ENCODE measurements at regions not wholly inside any gene's neighbourhood (a gene's known extent, or its start where the extent isn't known, plus 50 kb on each side); places are given as distances from the start of the nearest gene placed in this dataset.

- Histone ChIP-seq H3K9me3 (replicated peaks; ENCODE audit: control insufficient read depth, insufficient read depth, low read length) (no peaks in the 10 kb centered on the region), H4K20me1 (ENCODE audit: control insufficient read depth, insufficient read depth) (no peaks in the 10 kb centered on the region), H3K4me3 (no peak overlapping the region), H2AFZ (ENCODE audit: control insufficient read depth, low read depth, low read length) (no peak overlapping the region), H3K27me3 (replicated peaks in 1 of 2; ENCODE audit: control insufficient read depth in 2 of 2, insufficient read depth in 2 of 2, low read length in 1 of 2) (no peaks in the 10 kb centered on the region), H3K79me2 (ENCODE audit: control insufficient read depth, insufficient read depth, low read length) (no peaks in the 10 kb centered on the region), H3K4me1 (ENCODE audit: control insufficient read depth, insufficient read depth, low read length) (no peaks in the 10 kb centered on the region), H3K9ac (ENCODE audit: control insufficient read depth, insufficient read depth, low read length) (no peak overlapping the region), H3K27ac (ENCODE audit: control insufficient read depth, insufficient read depth) (no peak overlapping the region), H3K36me3 (ENCODE audit: control insufficient read depth in 2 of 2, insufficient read depth in 2 of 2, low read length in 1 of 2) (no peaks in the 10 kb centered on the region), H3K4me2 (ENCODE audit: control insufficient read depth, insufficient read depth) (no peak overlapping the region)
- no TSS peak for BruUV-seq (replicated peaks)
- in situ Hi-C loops (cut with MboI) (no loop called here), intact Hi-C loops (cut with micrococcal nuclease; ENCODE audit: unreplicated experiment) (no loop called here)
- FAIRE-seq = no peak
- ChIA-PET CTCF (no interaction called here), RAD21 (ENCODE audit: unreplicated experiment) (no interaction called here), POLR2A (no interaction called here), SMC1A (ENCODE audit: uncharacterized antibody, unreplicated experiment) (no interaction called here)
- WGBS (ENCODE audit: insufficient coverage, insufficient replicate concordance, low lambda C conversion rate, missing lambda C conversion rate) = 71% methylated on average over 1 of the region's 1 CpG
- no peak for TF ChIP-seq SKIL (IDR thresholded peaks at IDR 0.05; ENCODE audit: low read depth, poor library complexity, severe bottlenecking)
- no peak for TF ChIP-seq ZBED1 (IDR thresholded peaks at IDR 0.05; ENCODE audit: borderline replicate concordance)
- TF ChIP-seq KDM1A (IDR thresholded peaks at IDR 0.05; ENCODE audit: borderline replicate concordance) = no peak
- TF ChIP-seq ZBTB4 (CRISPR knock-in tag; IDR thresholded peaks at IDR 0.05) = no peak
- TF ChIP-seq BCL11A (IDR thresholded peaks at IDR 0.05; ENCODE audit: low read depth, low read length) = no peak
- no peak for TF ChIP-seq USF1 (IDR thresholded peaks at IDR 0.05; ENCODE audit: borderline replicate concordance, extremely low read length, insufficient read depth, low read depth, low read length)
- no peak for DNase-seq (ENCODE audit: low read depth, low spot score)
- no peak for ATAC-seq
Measured at GRCh38 chr13:72261732-72262131, 394.7 kb upstream of the DACH1 start.
